GM21786 (cell line): ENCODE measurements at regions not wholly inside any gene's neighbourhood (a gene's known extent, or its start where the extent isn't known, plus 50 kb on each side); places are given as distances from the start of the nearest gene placed in this dataset.
A peak's percentile ranks its signal among the peaks of the same experiment; 100 is the strongest.

Experiments used
- ATAC-seq: cut with Tn5 transposase; IDR thresholded peaks from one replicate; pipeline ENCODE4 v1.9.1; 2021; ENCODE audit not compliant: unreplicated experiment

GRCh38 chr11:27968461-27968860, 139.5 kb downstream of the KIF18A start:
- ATAC-seq = no peak

GRCh38 chr11:27965559-27965958, 142.4 kb downstream of the KIF18A start:
- ATAC-seq = no peak

GRCh38 chr11:27963370-27963769, 144.6 kb downstream of the KIF18A start:
- no peak for ATAC-seq

GRCh38 chr11:27949951-27950738, 157.8 kb downstream of the KIF18A start:
- ATAC-seq = no peak

- ATAC-seq = no peak
These were observed 162.6 kb downstream of the KIF18A start for GRCh38 chr11:27945348-27945747.

GRCh38 chr11:27938011-27938410, 169.9 kb downstream of the KIF18A start:
- no peak for ATAC-seq

GRCh38 chr11:27934830-27935145, 173.2 kb downstream of the KIF18A start:
- no peak for ATAC-seq

GRCh38 chr11:27933992-27934829, 173.7 kb downstream of the KIF18A start:
- ATAC-seq = no peak

GRCh38 chr11:27931770-27932169, 176.2 kb downstream of the KIF18A start:
- no peak for ATAC-seq

- ATAC-seq = no peak
These were observed 177.0 kb downstream of the KIF18A start for GRCh38 chr11:27930946-27931345.

- ATAC-seq = no peak
These were observed 179.1 kb downstream of the KIF18A start for GRCh38 chr11:27928809-27929208.

GRCh38 chr11:27926981-27927481, 180.9 kb downstream of the KIF18A start:
- no peak for ATAC-seq

GRCh38 chr11:27926486-27926885, 181.5 kb downstream of the KIF18A start:
- ATAC-seq = no peak

GRCh38 chr11:27921472-27921871, 186.5 kb downstream of the KIF18A start:
- no peak for ATAC-seq

GRCh38 chr11:27916541-27917100, 191.3 kb downstream of the KIF18A start:
- peak; percentile 93 for ATAC-seq

GRCh38 chr11:27914080-27914479, 193.9 kb downstream of the KIF18A start:
- no peak for ATAC-seq

- no peak for ATAC-seq
These were observed 194.3 kb downstream of the KIF18A start for GRCh38 chr11:27913650-27914049.

- ATAC-seq = no peak
These were observed 195.0 kb downstream of the KIF18A start for GRCh38 chr11:27912916-27913315.

- no peak for ATAC-seq
These were observed 197.6 kb downstream of the KIF18A start for GRCh38 chr11:27910186-27910931.

- ATAC-seq = no peak
These were observed 198.6 kb downstream of the KIF18A start for GRCh38 chr11:27909386-27909785.

GRCh38 chr11:27908621-27909020, 199.3 kb downstream of the KIF18A start:
- ATAC-seq = no peak
